ENCODE measurements at regions not wholly inside any gene's neighbourhood (a gene's known extent, or its start where the extent isn't known, plus 50 kb on each side); places are given as distances from the start of the nearest gene placed in this dataset.
A peak's percentile ranks its signal among the peaks of the same experiment; 100 is the strongest.

- TF ChIP-seq TAF1 (IDR thresholded peaks at IDR 0.05; ENCODE audit: borderline replicate concordance, insufficient read depth, low read length) = no peak
- no peak for TF ChIP-seq POLR2AphosphoS5 (IDR thresholded peaks at IDR 0.05; ENCODE audit: low read depth, low read length)
- no peak for TF ChIP-seq REST (IDR thresholded peaks at IDR 0.05; ENCODE audit: insufficient read depth in 1 of 2, low read depth in 2 of 2, low read length in 2 of 2)
- no peak for TF ChIP-seq SIN3A (IDR thresholded peaks at IDR 0.05; ENCODE audit: borderline replicate concordance, insufficient read depth, low read length)
- TF ChIP-seq FOXP2 (optimal IDR thresholded peaks at IDR 0.05; ENCODE audit: borderline replicate concordance, extremely low read depth, extremely low read length, insufficient read depth) = no peak
These were observed 111.6 kb upstream of the ZFP42 start for GRCh38 chr4:187883836-187884475.

DNA sequence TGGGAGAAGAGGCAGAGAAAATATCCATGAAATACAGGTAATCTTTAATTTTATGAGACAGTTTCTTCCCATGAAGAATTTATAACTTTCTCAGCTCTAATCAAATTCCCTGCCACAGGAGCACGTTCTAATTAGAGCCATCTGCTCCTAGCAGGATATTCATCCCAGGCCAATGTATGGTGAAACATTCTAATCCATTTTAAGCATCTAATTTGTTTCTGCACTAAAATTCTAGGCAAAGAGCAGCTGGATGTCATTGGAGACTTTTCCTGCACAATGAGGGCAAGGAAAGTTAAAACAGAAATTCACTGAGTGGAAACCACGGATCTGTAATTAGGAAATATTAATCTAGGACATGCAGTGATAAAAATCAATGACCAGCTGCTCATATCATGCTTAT is 107.7 kb upstream of the ZFP42 start:
- no peak for TF ChIP-seq FOXP2 (optimal IDR thresholded peaks at IDR 0.05; ENCODE audit: borderline replicate concordance, extremely low read depth, extremely low read length, insufficient read depth)
- TF ChIP-seq SIN3A (IDR thresholded peaks at IDR 0.05; ENCODE audit: borderline replicate concordance, insufficient read depth, low read length) = no peak
- no peak for TF ChIP-seq POLR2AphosphoS5 (IDR thresholded peaks at IDR 0.05; ENCODE audit: low read depth, low read length)
- no peak for TF ChIP-seq TAF1 (IDR thresholded peaks at IDR 0.05; ENCODE audit: borderline replicate concordance, insufficient read depth, low read length)
- TF ChIP-seq REST (IDR thresholded peaks at IDR 0.05; ENCODE audit: insufficient read depth in 1 of 2, low read depth in 2 of 2, low read length in 2 of 2) = peak in 1 of 2 experiments; percentile 20; a peak in 1 of 4 replicates

- no peak for TF ChIP-seq REST (IDR thresholded peaks at IDR 0.05; ENCODE audit: insufficient read depth in 1 of 2, low read depth in 2 of 2, low read length in 2 of 2)
- TF ChIP-seq SIN3A (IDR thresholded peaks at IDR 0.05; ENCODE audit: borderline replicate concordance, insufficient read depth, low read length) = no peak
- no peak for TF ChIP-seq TAF1 (IDR thresholded peaks at IDR 0.05; ENCODE audit: borderline replicate concordance, insufficient read depth, low read length)
- no peak for TF ChIP-seq POLR2AphosphoS5 (IDR thresholded peaks at IDR 0.05; ENCODE audit: low read depth, low read length)
- no peak for TF ChIP-seq FOXP2 (optimal IDR thresholded peaks at IDR 0.05; ENCODE audit: borderline replicate concordance, extremely low read depth, extremely low read length, insufficient read depth)
These were observed 105.9 kb upstream of the ZFP42 start for GRCh38 chr4:187889651-187890050.

- TF ChIP-seq REST (IDR thresholded peaks at IDR 0.05; ENCODE audit: insufficient read depth in 1 of 2, low read depth in 2 of 2, low read length in 2 of 2) (no peak), SIN3A (IDR thresholded peaks at IDR 0.05; ENCODE audit: borderline replicate concordance, insufficient read depth, low read length) (no peak), FOXP2 (optimal IDR thresholded peaks at IDR 0.05; ENCODE audit: borderline replicate concordance, extremely low read depth, extremely low read length, insufficient read depth) (no peak), TAF1 (IDR thresholded peaks at IDR 0.05; ENCODE audit: borderline replicate concordance, insufficient read depth, low read length) (no peak), POLR2AphosphoS5 (IDR thresholded peaks at IDR 0.05; ENCODE audit: low read depth, low read length) (no peak)
These were observed 102.2 kb upstream of the ZFP42 start for GRCh38 chr4:187893418-187893817.
